Mucosa of gallbladder (tissue), 1 donor: ENCODE measurements at regions not wholly inside any gene's neighbourhood (a gene's known extent, or its start where the extent isn't known, plus 50 kb on each side); places are given as distances from the start of the nearest gene placed in this dataset.
A peak's percentile ranks its signal among the peaks of the same experiment; 100 is the strongest.
"Not testable (repeated sequence)": the region's sequence is repeated elsewhere in the genome, so short reads cannot be mapped to it uniquely, and the experiment has no call there.

ENCODE experiments used
- DNase-seq: peaks from one replicate; pipeline ENCODE4 v3.0.0-alpha.2; 2020; ENCODE audit warnings: low spot score
- donor health status: DM: no; HTN: no; CAD: no.

DNA sequence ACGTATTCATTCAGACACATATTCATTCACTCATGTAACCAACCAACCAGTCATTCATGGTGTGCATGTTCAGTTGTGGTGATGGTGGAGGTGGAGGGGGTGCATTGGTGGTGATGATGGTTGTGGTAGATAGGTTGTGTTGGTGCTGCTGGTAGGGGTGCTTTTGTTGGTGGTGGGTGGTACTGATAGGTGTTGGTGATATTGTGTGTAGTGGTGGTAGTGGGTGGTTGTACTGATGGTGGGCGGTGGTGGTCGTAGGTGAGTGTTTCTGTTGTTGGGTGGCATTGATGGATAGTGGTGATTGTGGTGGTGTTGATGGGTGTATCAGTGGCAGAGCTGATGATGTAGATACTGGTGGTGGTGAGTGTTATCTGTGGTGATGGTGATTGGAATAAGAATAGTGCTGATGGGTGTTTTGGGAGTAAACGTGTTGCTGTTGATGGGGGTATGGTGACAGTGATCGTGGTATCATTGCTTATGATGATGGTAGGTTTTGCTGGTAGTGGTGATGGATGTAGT is 59.8 kb upstream of the SHB start:
- DNase-seq = no peak

DNA sequence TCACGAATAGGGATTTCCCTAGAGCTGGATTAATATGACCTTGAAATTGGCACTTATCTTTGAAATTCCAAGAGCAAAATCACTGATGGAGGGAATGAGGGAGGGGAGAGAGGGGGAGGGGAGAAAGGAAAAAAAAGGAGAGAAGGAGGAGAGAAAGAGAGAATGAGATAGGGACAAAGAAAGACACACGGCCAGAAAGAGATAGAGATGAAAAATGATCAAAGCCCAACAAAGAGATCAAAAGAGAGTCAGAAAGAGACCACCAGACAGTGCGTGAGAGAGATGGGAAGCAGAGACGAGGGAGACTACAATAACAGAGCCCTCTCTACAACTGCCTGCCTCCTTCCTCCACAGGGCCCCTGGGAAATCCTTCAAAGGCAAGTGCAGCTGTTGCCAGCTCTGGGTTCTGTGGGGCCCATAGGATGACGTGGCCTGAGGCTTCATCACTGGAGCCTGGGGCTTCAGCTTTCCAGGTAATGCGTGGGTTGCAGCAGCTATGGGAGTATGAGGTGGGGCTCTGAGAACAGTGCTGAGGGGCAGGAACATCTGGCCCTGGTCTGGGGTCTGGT is 58.3 kb upstream of the SHB start:
- DNase-seq = no peak

DNA sequence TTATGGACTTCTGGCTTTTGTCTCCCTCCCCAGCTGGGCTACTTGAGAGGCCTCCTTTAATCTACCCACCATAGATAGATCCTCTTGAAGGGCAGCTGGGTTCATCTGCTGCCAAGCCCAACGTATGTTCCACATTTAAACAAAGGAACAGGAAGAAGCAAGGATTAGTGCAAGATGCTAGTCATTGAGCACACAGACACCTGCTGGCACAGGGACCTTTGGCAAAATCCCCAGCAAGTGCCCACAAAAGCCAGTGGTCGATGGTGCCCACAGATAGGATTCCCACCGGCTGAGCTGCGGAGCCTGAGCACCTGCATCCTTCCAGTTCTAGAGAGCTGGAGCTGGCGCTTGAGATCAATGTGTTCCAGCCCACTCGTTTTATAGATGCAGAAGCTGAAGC is 57.7 kb upstream of the SHB start:
- no peak for DNase-seq

DNA sequence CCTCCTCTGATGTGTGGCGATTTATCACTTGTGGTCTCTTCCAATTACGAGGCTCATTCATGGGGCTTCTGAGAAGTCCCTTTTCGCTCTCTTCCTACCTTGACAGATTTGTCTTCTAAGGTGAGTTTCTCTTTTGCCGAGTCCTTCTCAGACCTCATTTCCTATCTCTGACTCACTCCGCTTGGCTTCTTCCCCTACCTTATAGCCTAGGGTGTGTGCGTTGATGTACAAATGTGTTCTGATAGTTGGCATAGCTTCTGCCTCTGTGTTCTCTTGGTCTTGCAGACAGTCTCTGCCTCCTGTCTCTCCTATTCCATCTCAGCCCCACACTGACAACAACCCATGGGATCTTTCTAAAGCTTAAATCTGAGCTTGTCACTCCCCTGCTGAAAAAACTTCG is 56.9 kb upstream of the SHB start:
- DNase-seq = peak; percentile 19

DNA sequence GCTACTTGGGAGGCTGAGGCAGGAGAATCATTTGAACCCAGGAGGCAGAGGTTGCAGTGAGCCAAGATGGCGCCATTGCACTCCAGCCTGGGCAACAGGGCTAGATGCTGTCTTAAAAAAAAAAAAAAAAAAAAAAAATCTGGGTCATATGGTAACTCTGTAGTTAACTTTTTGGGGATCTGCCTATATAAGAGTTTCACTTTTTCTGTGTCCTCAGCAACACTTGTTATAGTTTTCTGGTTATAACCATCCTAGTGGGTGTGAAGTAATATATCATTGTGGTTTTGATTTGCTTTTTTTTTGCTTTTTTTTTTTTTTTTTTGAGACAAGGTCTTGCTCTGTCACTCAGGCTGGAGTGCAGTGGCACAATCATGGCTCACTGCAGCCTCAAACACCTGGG is 54.3 kb upstream of the SHB start:
- not testable (repeated sequence) for DNase-seq

DNA sequence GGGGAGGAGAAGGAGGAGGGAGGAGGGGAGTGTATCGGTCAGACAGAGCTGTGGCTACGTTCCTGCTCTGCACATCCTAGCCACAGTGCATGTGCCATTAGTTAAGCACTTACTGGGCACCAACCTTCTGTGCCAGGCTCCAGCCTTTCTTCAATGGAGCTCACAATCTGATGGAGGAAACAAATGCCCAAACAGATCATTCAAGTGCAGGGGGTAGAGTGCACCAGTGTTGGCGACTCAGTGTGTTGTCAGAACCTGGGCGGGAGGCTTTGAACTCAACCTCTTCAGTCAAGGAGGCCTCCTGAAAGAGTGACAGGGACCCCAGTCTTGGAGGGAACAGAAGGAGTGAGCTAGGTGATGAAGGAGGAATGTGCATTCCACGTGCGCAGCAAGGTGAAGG is 51.9 kb upstream of the SHB start:
- no peak for DNase-seq

DNA sequence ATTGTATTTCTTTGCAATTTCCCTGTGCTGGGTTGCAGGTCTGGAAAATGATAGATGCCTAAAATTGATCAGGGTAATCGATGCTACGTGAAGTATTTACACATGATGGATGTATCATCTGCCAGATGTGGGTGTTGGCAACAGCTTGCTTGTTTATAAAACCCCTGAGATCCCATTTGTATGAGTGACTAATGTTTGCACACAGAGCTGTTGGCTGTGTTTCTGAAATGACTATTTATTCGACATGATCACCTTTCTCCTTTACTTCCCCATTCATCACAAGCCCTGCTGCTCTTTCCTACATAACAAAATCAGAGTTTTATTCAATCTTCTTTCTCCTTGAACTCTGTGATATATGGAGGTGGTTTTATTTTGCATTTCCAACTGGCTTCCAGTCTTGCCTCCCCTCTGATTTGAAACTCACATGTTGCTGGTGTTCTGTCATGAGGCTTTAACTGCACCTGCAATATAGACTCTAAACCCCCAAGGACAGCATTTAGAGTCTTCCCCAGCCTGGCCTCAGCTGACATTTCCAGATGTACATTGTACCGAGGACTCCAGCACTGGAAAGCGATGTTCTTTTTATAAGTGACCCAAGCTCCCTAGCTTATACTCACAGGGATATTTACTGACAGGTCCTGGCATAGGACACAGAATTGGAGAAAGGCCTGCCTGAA is 50.7 kb upstream of the SHB start:
- no peak for DNase-seq

- DNase-seq = no peak
Measured at GRCh38 chr9:38118862-38119438, 49.9 kb upstream of the SHB start.
